ENCODE measurements at regions not wholly inside any gene's neighbourhood (a gene's known extent, or its start where the extent isn't known, plus 50 kb on each side); places are given as distances from the start of the nearest gene placed in this dataset.

DNA sequence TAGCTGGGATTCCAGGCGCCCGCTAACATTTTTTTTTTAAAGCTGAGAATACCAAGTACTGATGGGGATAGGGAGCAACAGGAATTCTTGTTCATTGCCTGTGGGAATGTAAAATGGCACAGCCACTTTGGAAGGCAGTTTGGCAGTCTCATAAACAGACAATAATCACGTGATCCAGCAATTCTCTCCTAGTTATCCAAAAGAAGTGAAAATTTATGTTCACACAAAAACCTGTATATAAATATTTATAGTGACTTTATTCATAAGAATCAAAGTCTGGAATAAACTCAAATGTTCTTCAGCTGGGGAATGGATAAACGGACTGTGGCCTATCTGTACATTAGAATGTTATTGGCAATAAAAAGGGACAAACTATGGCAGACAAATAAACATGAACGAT lies 72.5 kb upstream of the NEO1 start:
- TF ChIP-seq, protein P1, sequence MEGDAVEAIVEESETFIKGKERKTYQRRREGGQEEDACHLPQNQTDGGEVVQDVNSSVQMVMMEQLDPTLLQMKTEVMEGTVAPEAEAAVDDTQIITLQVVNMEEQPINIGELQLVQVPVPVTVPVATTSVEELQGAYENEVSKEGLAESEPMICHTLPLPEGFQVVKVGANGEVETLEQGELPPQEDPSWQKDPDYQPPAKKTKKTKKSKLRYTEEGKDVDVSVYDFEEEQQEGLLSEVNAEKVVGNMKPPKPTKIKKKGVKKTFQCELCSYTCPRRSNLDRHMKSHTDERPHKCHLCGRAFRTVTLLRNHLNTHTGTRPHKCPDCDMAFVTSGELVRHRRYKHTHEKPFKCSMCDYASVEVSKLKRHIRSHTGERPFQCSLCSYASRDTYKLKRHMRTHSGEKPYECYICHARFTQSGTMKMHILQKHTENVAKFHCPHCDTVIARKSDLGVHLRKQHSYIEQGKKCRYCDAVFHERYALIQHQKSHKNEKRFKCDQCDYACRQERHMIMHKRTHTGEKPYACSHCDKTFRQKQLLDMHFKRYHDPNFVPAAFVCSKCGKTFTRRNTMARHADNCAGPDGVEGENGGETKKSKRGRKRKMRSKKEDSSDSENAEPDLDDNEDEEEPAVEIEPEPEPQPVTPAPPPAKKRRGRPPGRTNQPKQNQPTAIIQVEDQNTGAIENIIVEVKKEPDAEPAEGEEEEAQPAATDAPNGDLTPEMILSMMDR (IDR thresholded peaks at IDR 0.05), result no peak
- TF ChIP-seq POLR2AphosphoS5 (IDR thresholded peaks at IDR 0.05) (no peak), POLR2A (IDR thresholded peaks at IDR 0.05) (no peak)

All from prostate gland (tissue), 2 donors.